ENCODE measurements at regions not wholly inside any gene's neighbourhood (a gene's known extent, or its start where the extent isn't known, plus 50 kb on each side); places are given as distances from the start of the nearest gene placed in this dataset.

DNA sequence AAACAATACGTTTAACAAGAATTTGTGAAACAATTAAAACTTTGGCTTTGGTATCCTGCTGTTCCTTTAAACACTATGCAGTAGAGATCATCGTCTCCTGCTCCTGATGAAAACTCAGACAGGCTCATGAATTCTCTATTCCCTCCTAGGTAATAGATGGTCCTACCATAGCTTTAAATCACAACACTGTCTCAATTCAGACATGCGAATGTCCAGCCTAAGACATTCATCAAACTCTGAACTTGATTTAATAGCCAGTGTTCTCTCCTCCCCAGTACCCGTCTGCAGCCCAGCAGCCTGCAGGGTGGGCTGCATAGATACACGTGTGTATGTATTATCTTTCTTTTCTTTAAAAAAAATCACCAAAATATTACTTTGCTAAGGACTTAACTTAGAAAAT, 232.8 kb downstream of the TTLL2 start:
- TF ChIP-seq POLR2A (IDR thresholded peaks at IDR 0.05) = no peak
- TF ChIP-seq CTCF (IDR thresholded peaks at IDR 0.05) = no peak

Data from lower leg skin (tissue), 3 donors.